Mesenchymal stem cell (in vitro differentiated cells and primary cell): ENCODE measurements at regions not wholly inside any gene's neighbourhood (a gene's known extent, or its start where the extent isn't known, plus 50 kb on each side); places are given as distances from the start of the nearest gene placed in this dataset.

Source experiments
- DNase-seq: peaks from one replicate; pipeline ENCODE4 v3.0.0-alpha.2; 2013
- H2AFZ ChIP-seq: one replicate; pipeline ENCODE4 v1.6.1; 2013; ENCODE audit warnings: low read depth, mild to moderate bottlenecking, control low read depth, inconsistent platforms, low read length, moderate library complexity
- H2AK5ac ChIP-seq: 2 replicates; pipeline ENCODE4 v1.6.1; 2013; ENCODE audit warnings: low read length, moderate library complexity, mild to moderate bottlenecking, inconsistent platforms; ENCODE audit not compliant: severe bottlenecking
- H2BK120ac ChIP-seq: one replicate; pipeline ENCODE4 v1.6.1; 2013; ENCODE audit warnings: low read depth, mild to moderate bottlenecking, inconsistent platforms, low read length, moderate library complexity
- H2BK12ac ChIP-seq, 2 experiments: one replicate each; pipeline ENCODE4 v1.6.1; 2013; ENCODE audit warnings: inconsistent platforms in 2 of 2, low read length in 2 of 2, mild to moderate bottlenecking in 2 of 2, moderate library complexity in 2 of 2, control low read depth in 1 of 2
- H2BK15ac ChIP-seq: one replicate; pipeline ENCODE4 v1.6.1; 2013; ENCODE audit warnings: mild to moderate bottlenecking, low read depth, inconsistent platforms; ENCODE audit not compliant: poor library complexity, severe bottlenecking
- H2BK5ac ChIP-seq: 2 replicates; pipeline ENCODE4 v1.6.1; 2013; ENCODE audit warnings: low read depth, mild to moderate bottlenecking, low read length, control low read depth, inconsistent platforms; ENCODE audit not compliant: poor library complexity, severe bottlenecking
- H3K14ac ChIP-seq, 2 experiments: one replicate each; pipeline ENCODE4 v1.6.1; 2013; ENCODE audit warnings: inconsistent platforms in 2 of 2, low read length in 2 of 2, control low read depth in 1 of 2, mild to moderate bottlenecking in 1 of 2, moderate library complexity in 1 of 2
- H3K18ac ChIP-seq, 2 experiments: one replicate each; pipeline ENCODE4 v1.6.1; 2013; ENCODE audit warnings: inconsistent platforms in 2 of 2, low read length in 2 of 2, control low read depth in 1 of 2, low read depth in 1 of 2, mild to moderate bottlenecking in 1 of 2
- H3K23ac ChIP-seq, 2 experiments: one replicate each; pipeline ENCODE4 v1.6.1; 2013; ENCODE audit warnings: inconsistent platforms in 2 of 2, low read length in 2 of 2, mild to moderate bottlenecking in 2 of 2, moderate library complexity in 2 of 2, control low read depth in 1 of 2
- H3K27ac ChIP-seq: 2 replicates; pipeline ENCODE4 v1.5.1; 2013; ENCODE audit warnings: mild to moderate bottlenecking, moderate library complexity, low read length, control low read depth, inconsistent platforms; ENCODE audit not compliant: poor library complexity, severe bottlenecking
- H3K27me3 ChIP-seq, 2 experiments: 2 replicates each; pipeline versions ENCODE4 v1.6.1 to v1.7.0; 2013; ENCODE audit warnings: low read length in 2 of 2, mild to moderate bottlenecking in 2 of 2, moderate library complexity in 2 of 2, control low read depth in 1 of 2, inconsistent platforms in 1 of 2; ENCODE audit not compliant: control insufficient read depth in 1 of 2, insufficient read depth in 1 of 2
- H3K36me3 ChIP-seq, 2 experiments: 2 replicates each; pipeline versions ENCODE4 v1.6.1 to v1.7.0; 2013; ENCODE audit warnings: low read length in 2 of 2, control low read depth in 1 of 2, inconsistent platforms in 1 of 2, low read depth in 1 of 2, mild to moderate bottlenecking in 1 of 2; ENCODE audit not compliant: insufficient read depth in 2 of 2, control insufficient read depth in 1 of 2
- H3K4ac ChIP-seq, 2 experiments: one replicate each; pipeline ENCODE4 v1.6.1; 2013; ENCODE audit warnings: inconsistent platforms in 2 of 2, low read length in 2 of 2, mild to moderate bottlenecking in 2 of 2, moderate library complexity in 2 of 2, control low read depth in 1 of 2, low read depth in 1 of 2
- H3K4me1 ChIP-seq: 2 replicates; pipeline ENCODE4 v1.6.1; 2013; ENCODE audit warnings: low read depth, low read length, control low read depth; ENCODE audit not compliant: control insufficient read depth, insufficient read depth
- H3K4me2 ChIP-seq: 2 replicates; pipeline ENCODE4 v1.6.1; 2013; ENCODE audit warnings: low read length, mild to moderate bottlenecking, inconsistent platforms; ENCODE audit not compliant: poor library complexity, severe bottlenecking
- H3K4me3 ChIP-seq, 2 experiments: 2 replicates each; pipeline versions ENCODE4 v1.5.1 to v1.7.0; 2013; ENCODE audit warnings: low read length in 2 of 2, mild to moderate bottlenecking in 2 of 2, control low read depth in 1 of 2, low read depth in 1 of 2; ENCODE audit not compliant: insufficient read depth in 1 of 2
- H3K79me1 ChIP-seq: replicated peaks from 2 replicates; pipeline ENCODE4 v1.6.1; 2013; ENCODE audit warnings: mild to moderate bottlenecking, control low read depth, low read length, inconsistent platforms; ENCODE audit not compliant: poor library complexity, severe bottlenecking
- H3K9ac ChIP-seq: 2 replicates; pipeline ENCODE4 v1.7.0; 2013; ENCODE audit warnings: mild to moderate bottlenecking, low read length, moderate library complexity
- H3K9me3 ChIP-seq: 2 replicates; pipeline ENCODE4 v1.7.0; 2013; ENCODE audit warnings: mild to moderate bottlenecking, low read length; ENCODE audit not compliant: control insufficient read depth
- H4K8ac ChIP-seq: one replicate; pipeline ENCODE4 v1.6.1; 2013; ENCODE audit warnings: inconsistent platforms, mild to moderate bottlenecking, low read length, moderate library complexity
- H4K91ac ChIP-seq: one replicate; pipeline ENCODE4 v1.6.1; 2013; ENCODE audit warnings: mild to moderate bottlenecking, low read length, inconsistent platforms
- WGBS: methylation state at CpG from one replicate; pipeline ENCODE4 v1.1.7; 2013; ENCODE audit warnings: mixed read lengths; 5-methylcytosine and 5-hydroxymethylcytosine counted together

DNA sequence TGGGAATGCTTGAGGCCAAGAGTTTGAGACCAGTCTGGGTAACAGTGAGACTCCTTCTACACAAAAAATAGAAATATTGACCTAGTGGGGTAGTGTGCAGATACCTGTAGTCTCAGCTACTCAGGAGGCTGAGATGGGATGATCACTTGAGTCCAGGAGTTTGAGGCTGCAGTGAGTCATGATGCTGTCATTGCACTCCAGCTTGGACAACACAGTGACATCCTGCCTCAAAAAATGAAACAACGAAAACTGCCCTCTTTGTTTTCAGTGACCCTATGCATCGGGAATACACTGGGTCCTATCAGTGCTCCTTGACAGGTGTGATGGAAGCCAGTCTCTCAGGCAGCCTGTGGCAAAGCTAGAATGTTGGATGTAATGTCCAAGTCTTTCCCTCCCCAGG is 311.5 kb upstream of the OR4E1 start:
- no peak overlapping the region for H2AK5ac ChIP-seq
- H2AFZ ChIP-seq, result no peak overlapping the region
- no peaks in the 10 kb centered on the region for H3K36me3 ChIP-seq
- H3K4me1 ChIP-seq, result peaks cover 2% of the 10 kb centered on the region
- H4K8ac ChIP-seq, result no peak overlapping the region
- H2BK12ac ChIP-seq, result no peak overlapping the region
- no peak overlapping the region for H3K4ac ChIP-seq
- H3K9me3 ChIP-seq, result no peaks in the 10 kb centered on the region
- H3K23ac ChIP-seq, result no peak overlapping the region
- 25% methylated on average over 2 of the region's 2 CpGs for WGBS
- no peak overlapping the region for H3K4me3 ChIP-seq
- H3K9ac ChIP-seq, result no peak overlapping the region
- H3K18ac ChIP-seq, result no peak overlapping the region
- H2BK120ac ChIP-seq, result no peak overlapping the region
- no peaks in the 10 kb centered on the region for H3K79me1 ChIP-seq
- no peak for DNase-seq
- no peak overlapping the region for H4K91ac ChIP-seq
- no peak overlapping the region for H2BK15ac ChIP-seq
- H3K27ac ChIP-seq, result no peak overlapping the region
- no peaks in the 10 kb centered on the region for H3K27me3 ChIP-seq
- H2BK5ac ChIP-seq, result no peak overlapping the region
- H3K4me2 ChIP-seq, result no peak overlapping the region
- no peak overlapping the region for H3K14ac ChIP-seq

DNA sequence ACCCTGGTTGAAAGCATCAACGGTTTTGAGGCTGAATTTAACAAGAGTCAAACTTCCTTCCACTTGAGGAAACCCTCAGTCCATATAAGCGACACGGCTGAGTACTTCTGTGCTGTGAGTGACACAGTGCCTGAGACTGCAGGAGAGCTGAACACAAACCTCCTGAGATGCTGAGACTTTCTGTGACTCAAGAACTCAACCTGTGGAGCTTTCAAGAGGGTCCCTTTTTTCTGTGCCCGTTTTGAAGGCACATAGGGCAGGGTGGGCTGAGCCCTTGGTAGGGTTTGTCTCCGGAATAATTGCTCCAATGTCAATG is 305.3 kb upstream of the OR4E1 start:
- Histone ChIP-seq H3K4ac (no peak overlapping the region), H3K23ac (no peak overlapping the region), H3K14ac (no peak overlapping the region), H3K18ac (no peak overlapping the region), H2BK15ac (no peak overlapping the region), H2AFZ (no peak overlapping the region), H4K91ac (no peak overlapping the region), H3K4me3 (no peak overlapping the region), H3K4me1 (no peaks in the 10 kb centered on the region), H2BK120ac (no peak overlapping the region), H3K79me1 (no peaks in the 10 kb centered on the region), H2BK5ac (no peak overlapping the region), H4K8ac (no peak overlapping the region), H3K36me3 (no peaks in the 10 kb centered on the region), H3K27ac (no peak overlapping the region), H3K4me2 (no peak overlapping the region), H3K9ac (no peak overlapping the region), H2AK5ac (no peak overlapping the region), H3K27me3 (peaks cover 0 to 12% of the 10 kb centered on the region in 2 experiments), H2BK12ac (no peak overlapping the region), H3K9me3 (no peaks in the 10 kb centered on the region)
- no peak for DNase-seq
- 61% methylated on average over 5 of the region's 5 CpGs for WGBS

DNA sequence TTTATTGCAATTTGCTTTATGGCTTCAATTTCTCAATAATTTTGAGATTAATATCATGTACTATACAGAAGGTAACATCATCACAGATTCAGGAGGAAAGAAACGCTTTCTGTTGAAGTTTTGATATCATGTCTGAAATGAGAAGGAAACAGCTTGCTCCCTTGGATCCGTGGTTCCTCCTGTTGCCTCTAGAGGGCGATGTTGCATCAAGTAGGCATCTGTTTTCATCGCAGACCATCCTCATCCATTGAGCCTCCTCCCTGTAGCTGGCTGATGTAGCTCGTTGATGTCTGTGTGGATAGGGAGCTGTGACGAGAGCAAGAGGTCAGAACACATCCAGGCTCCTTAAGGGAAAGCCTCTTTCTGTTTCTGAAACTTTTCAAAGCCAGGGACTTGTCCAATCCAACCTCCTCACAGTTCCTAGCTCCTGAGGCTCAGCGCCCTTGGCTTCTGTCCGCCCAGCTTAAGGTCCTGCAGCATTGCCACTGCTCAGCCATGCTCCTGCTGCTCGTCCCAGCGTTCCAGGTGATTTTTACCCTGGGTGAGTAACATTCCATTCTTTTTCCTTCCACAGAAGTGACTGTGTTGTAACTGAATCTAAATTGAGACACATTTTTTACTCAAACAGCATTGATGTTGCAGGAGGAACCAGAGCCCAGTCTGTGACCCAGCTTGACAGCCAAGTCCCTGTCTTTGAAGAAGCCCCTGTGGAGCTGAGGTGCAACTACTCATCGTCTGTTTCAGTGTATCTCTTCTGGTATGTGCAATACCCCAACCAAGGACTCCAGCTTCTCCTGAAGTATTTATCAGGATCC is 304.8 kb upstream of the OR4E1 start:
- H2BK120ac ChIP-seq, result no peak overlapping the region
- no peak overlapping the region for H3K9ac ChIP-seq
- peak; percentile 7 for DNase-seq
- H3K4me1 ChIP-seq, result no peaks in the 10 kb centered on the region
- H2BK15ac ChIP-seq, result no peak overlapping the region
- no peak overlapping the region for H3K27ac ChIP-seq
- no peak overlapping the region for H2BK12ac ChIP-seq
- H3K27me3 ChIP-seq, result peaks cover 0 to 12% of the 10 kb centered on the region in 2 experiments
- no peak overlapping the region for H2AFZ ChIP-seq
- no peak overlapping the region for H3K23ac ChIP-seq
- no peak overlapping the region for H3K4me3 ChIP-seq
- H3K79me1 ChIP-seq, result no peaks in the 10 kb centered on the region
- H4K8ac ChIP-seq, result no peak overlapping the region
- no peak overlapping the region for H4K91ac ChIP-seq
- H3K14ac ChIP-seq, result no peak overlapping the region
- no peak overlapping the region for H3K18ac ChIP-seq
- WGBS, result 62% methylated on average over 8 of the region's 11 CpGs
- H3K9me3 ChIP-seq, result no peaks in the 10 kb centered on the region
- H2AK5ac ChIP-seq, result no peak overlapping the region
- no peak overlapping the region for H2BK5ac ChIP-seq
- no peaks in the 10 kb centered on the region for H3K36me3 ChIP-seq
- no peak overlapping the region for H3K4me2 ChIP-seq
- H3K4ac ChIP-seq, result no peak overlapping the region

DNA sequence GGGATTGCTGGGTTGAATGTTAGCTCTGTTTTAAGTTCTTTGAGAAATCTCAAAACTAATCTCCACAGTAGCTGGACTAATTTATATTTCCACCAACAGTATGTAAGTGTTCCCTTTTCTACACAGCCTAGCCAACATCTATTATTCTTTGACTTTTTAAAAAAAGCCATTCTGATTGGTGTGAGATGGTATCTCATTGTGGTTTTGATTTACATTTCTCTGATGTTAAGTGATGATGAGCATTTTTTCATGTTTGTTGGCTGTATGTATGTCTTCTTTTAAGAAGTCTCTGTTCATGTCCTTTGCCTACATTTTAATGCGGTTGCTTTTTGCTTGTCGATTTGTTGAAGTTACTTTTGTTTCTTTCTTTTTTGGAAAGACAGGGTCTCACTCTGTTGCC is 301.1 kb upstream of the OR4E1 start:
- no peak for DNase-seq

More for the DNA sequence above, 301.1 kb upstream of the OR4E1 start:
- Histone ChIP-seq H2BK5ac (no peak overlapping the region), H3K4ac (no peak overlapping the region), H3K14ac (no peak overlapping the region), H3K36me3 (no peaks in the 10 kb centered on the region), H3K4me1 (no peaks in the 10 kb centered on the region), H3K27ac (no peak overlapping the region), H3K79me1 (no peaks in the 10 kb centered on the region), H3K4me3 (no peak overlapping the region), H3K9me3 (no peaks in the 10 kb centered on the region), H2BK12ac (no peak overlapping the region), H4K91ac (no peak overlapping the region), H3K23ac (no peak overlapping the region), H2BK120ac (no peak overlapping the region), H3K27me3 (peaks cover 0 to 12% of the 10 kb centered on the region in 2 experiments), H3K18ac (no peak overlapping the region), H2AFZ (no peak overlapping the region), H2AK5ac (no peak overlapping the region), H3K4me2 (no peak overlapping the region), H3K9ac (no peak overlapping the region), H2BK15ac (no peak overlapping the region), H4K8ac (no peak overlapping the region)
- WGBS, result 96% methylated on average over 2 of the region's 2 CpGs
